ENCODE measurements at regions not wholly inside any gene's neighbourhood (a gene's known extent, or its start where the extent isn't known, plus 50 kb on each side); places are given as distances from the start of the nearest gene placed in this dataset.

- TF ChIP-seq CTCF (IDR thresholded peaks at IDR 0.05 in 8 of 11, conservative IDR thresholded peaks at IDR 0.05 in 3 of 11), result no peak
- no peak for TF ChIP-seq POLR2AphosphoS5 (IDR thresholded peaks at IDR 0.05)
Measured at GRCh38 chr1:187947359-187947758, 1118.6 kb downstream of the PLA2G4A start.
